Stimulated activated CD4-positive, alpha-beta T cell treated with anti-CD3 and anti-CD28 coated beads, TNF-alpha, amount 100 ng/mL, for 24 hours (primary cell): ENCODE measurements at regions not wholly inside any gene's neighbourhood (a gene's known extent, or its start where the extent isn't known, plus 50 kb on each side); places are given as distances from the start of the nearest gene placed in this dataset.

Source experiments
- DNase-seq, 3 experiments: peaks; one replicate each; pipeline ENCODE4 v3.0.0-alpha.2; 2020; ENCODE audit warnings: low read depth in 3 of 3

DNA sequence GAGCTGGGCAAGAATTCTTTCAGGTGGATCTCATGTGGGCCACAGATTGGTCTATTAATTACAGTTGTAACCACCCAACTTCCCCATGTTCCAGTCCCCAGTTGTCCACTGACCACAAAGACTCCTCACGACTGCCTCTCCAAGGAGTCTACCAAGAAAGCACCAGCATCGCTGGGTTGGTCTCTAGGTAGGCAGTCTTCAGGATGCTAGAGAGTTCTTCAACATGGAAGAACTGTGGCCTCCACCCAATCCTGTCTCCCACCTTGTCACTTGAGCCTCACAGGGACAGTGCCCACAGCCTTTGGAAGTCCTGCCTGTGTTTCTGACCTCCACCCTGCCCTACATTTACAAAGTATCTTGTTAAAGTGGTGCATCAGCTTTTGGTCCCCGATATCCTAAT is 184.7 kb upstream of the FN1 start:
- no peak for DNase-seq

DNA sequence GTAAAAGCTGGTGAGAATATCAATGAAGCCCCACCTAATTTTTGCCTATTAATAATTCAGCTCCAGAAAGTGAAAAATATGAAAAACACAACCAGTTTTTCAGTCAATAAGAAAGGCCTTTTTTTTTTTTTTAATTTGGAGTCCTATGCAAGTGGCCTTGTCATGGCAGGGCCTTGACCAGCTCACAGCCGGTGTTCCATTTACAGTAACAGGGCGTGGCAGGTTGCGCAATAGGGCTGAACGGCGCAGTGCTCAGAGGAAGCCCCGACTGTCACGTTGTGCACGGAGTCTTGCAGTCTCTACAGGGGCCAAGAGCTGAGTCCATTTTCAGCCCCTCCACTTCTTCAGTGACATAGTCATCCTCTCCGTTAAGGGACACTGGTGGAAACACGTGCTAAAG is 184.1 kb upstream of the FN1 start:
- DNase-seq: no peak

DNA sequence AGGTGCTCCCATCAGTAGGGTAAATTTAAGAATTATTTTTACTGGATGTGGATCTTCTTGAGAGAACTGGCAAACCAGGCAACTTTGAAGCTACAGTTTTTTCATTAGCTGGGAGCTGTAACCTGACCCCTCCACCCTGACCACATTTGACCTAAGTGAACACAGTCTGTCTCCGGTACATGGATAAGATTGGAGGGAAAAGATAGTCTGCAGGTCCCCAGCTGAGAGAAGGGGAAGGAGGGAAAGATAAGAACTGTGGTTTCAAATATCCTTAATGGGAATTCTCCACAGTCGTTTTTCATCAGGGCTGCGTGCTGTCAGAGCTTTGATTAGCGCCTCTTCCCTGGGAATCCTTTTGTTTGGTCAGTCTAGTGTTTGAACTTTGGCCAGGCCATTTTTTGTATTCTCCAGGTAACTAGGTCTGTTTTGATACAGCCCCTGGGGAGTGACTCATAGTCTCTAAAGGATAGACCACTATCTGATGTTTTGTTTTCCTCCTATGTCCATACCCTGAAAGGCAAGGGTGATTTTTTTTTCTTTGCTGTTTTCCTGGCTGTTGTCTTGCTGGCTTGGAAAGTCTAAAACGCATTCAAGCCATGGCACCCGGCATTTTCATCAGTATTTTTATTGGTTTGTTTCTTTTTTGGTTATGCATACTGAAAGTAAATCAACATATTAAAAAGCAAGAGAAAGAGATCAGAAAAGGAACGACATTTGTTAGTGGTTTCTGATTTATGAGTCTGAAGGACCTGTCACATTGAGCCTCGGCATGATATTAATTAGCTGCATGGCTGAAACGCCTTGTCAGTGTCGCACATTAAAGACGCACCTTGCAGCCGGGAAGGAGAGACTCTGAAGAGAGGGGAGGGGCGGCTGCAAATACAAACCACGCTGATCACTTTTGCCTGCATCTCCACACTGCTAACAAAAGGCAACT is 183.4 kb upstream of the FN1 start:
- DNase-seq: no peak

- no peak for DNase-seq
These were observed 182.3 kb upstream of the FN1 start for GRCh38 chr2:215618145-215618544.

GRCh38 chr2:215617060-215617824 is 181.4 kb upstream of the FN1 start:
- no peak for DNase-seq

GRCh38 chr2:215615803-215616174 is 179.9 kb upstream of the FN1 start:
- DNase-seq: no peak

GRCh38 chr2:215615067-215615802 is 179.4 kb upstream of the FN1 start:
- no peak for DNase-seq

DNA sequence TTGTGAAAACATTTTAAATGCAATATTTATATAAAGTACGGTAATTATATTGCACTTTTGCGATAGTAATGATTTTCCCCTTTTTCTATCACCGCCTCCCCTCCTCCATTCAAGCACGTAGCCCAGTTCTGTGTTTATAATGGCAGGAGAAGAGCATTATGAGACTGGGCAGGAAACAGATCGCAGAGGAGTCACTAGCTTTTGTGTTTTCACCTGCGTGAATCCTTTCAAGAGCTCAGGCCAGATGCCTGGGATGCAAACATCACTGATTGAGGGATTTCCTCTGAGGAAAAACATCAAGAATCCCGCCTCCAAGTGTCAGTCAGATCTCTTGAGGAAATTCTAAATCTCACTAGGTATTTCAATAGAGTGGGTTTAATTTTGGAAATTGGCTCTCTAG is 178.4 kb upstream of the FN1 start:
- no peak for DNase-seq

GRCh38 chr2:215613888-215614287 is 178.0 kb upstream of the FN1 start:
- DNase-seq: no peak

- DNase-seq: no peak
These were observed 177.4 kb upstream of the FN1 start for GRCh38 chr2:215613280-215613679.

- DNase-seq: no peak
These were observed 176.9 kb upstream of the FN1 start for GRCh38 chr2:215612786-215613185.

DNA sequence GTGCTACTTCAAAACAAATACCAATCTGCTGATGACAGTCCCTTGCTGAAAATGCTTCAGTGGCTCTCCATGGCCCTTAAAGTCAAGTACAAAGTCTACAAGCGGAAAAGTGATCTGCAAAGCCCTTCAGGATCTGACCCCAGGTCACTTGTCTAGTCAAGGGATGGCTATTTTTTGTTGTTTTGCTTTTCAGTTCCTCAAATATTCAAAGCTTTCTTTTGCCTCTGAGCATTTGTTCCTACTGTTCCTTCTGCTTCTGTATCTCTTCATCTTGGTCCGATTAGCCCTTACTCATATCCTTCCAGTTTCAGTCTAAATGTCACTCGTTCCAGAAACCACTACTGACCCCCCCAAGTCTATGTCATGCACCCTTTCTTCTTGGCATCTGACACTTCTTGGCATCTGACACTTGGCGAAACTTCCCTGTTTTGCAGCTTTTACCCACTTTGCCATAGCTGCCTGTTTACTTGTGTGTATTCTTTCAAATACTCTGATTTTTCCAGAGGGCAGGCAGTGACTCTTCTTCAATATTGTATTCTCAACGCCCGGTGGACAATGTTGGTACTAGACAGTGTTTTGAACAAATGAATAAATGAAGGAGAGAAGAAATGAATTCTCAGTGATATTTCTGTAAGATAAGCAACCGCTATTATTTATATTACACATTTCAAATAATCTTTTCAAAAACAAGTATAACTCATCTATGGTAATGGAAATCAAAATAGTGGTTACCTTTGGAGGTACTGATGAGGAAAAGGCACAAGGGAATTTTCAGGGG is 175.9 kb upstream of the FN1 start:
- DNase-seq: no peak

DNA sequence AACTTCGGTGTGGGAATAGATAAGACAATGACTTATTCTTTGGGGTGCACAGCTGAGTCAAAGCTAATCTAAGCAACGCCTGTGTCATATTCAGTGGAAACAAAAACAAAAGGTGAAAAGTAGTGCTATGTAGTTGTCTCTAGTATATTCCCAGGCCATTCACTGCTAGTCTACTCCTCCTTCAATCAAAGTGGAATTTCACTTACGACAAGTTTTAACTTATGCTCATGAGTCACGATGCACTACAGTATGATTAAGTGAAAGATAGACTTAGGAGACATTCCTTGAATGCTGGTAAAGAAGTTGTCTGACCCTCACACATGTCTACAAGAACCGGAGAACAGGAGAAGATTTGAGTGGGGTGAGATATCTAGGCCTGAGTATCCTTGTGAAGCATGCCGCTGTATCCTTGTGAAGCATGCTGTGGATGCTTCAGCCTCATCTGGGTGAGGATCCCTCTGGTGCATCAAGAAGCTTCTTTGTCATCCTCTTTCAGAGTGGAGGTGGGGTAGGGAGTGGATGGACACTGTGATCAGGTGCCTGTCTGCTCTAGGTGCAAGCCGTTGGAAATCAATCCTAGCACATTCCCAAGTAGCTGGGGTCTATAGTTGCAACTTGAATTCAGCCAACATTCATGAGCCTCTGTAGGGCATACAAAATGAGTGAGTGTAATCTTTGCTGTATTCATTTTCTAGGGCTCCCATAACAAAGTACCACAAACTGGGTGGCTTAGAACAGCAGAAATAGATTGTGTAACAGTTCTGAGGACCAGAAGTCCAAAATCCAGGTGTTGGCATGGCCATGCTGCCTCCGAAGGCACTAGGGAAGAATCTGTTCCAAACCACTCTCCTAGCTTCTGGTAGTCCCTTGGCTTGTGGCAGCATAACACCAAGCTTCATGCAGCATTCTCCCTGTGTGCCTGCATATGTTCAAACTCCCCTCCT is 173.5 kb upstream of the FN1 start:
- DNase-seq: no peak

DNA sequence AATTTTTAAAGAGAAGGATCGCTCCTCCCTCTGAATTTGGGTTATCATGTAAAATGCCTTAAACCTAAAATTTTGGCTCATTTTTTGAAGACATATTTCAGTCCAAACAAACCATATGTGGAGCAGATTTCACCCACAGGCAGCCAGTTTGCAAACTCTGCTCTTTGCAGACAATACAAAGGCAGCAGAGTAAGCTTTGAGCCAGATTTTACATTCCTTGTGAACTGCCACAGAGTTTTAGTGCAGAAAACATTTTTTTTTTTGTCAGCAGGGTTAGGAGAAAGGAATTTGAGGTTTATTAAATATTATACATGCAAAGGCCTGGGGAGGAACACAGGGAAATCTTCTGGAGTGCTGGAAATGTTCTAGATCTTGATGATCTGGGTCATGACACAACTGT is 171.9 kb upstream of the FN1 start:
- DNase-seq: no peak

- DNase-seq: no peak
These were observed 170.4 kb upstream of the FN1 start for GRCh38 chr2:215606219-215606618.

DNA sequence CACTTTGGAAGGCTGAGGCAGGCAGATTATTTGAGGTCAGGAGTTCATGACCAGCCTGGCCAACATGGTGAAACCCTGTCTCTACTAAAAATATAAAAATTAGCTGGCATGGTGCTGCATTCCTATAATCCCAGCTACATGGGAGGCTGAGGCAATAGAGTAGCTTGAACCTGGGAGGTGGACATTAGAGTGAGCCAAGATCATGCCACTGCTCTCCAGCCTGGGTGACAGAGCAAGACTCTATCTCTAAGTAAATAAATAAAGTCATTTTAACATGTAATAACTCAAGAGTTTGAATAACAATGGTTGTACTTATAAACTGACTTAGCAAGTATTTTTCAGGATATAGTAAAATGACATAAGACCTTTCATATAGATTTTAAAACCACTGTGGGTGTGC is 169.3 kb upstream of the FN1 start:
- no peak for DNase-seq

DNA sequence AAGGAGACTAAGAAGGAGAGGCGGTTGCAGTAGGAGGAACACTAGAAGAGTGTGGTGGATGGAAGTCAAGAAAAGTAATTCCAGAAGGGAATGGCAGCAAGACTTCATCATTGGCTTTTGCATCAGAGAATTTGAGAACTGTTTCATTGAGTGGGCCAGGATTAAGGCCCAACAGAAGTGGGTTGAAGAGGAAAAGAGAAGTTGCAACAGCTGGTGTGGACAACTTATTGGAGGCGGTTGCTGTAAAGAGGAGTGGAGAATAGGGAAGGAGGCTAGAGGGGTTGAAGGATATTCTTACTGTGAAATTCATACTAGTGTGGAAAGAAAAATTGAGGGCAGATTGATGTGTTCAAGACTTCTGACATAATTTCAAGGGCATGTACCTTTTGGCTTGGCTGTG is 168.7 kb upstream of the FN1 start:
- DNase-seq: no peak

DNA sequence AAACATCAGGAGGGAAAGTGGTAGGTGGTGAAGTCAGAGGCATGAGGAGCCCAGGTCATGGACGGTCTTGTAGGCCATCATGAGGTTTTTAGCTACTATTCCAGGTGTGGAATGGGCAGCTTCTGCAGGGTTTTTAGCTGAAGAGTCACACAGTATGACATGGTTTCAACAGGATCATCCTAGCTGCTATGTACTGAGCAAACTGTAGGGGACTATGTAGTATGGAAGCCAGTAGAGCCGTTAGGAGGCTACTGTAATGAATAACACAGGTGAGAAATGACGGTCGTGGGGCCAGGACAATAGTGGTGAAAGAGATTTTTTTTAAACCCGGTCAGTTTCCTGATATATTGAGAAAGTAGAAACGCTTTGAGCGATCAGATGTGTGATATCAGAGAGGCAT is 167.6 kb upstream of the FN1 start:
- no peak for DNase-seq

GRCh38 chr2:215602997-215603396 is 167.1 kb upstream of the FN1 start:
- no peak for DNase-seq

GRCh38 chr2:215601990-215602721 is 166.3 kb upstream of the FN1 start:
- DNase-seq: no peak
